Kidney (tissue), 13 donors: ENCODE measurements at regions not wholly inside any gene's neighbourhood (a gene's known extent, or its start where the extent isn't known, plus 50 kb on each side); places are given as distances from the start of the nearest gene placed in this dataset.
"Not testable (repeated sequence)": the region's sequence is repeated elsewhere in the genome, so short reads cannot be mapped to it uniquely, and the experiment has no call there.

ENCODE experiments used
- DNase-seq, 5 donors: peaks; one replicate each; pipeline ENCODE4 v3.0.0-alpha.2; 2013 to 2020
- FAIRE-seq: peaks from 2 replicates; lab custom pipeline; 2012; peaks lifted over from hg19 to GRCh38; lab: Jason Lieb, UNC
- H3K27ac ChIP-seq, 2 donors: one replicate each; pipeline ENCODE4 v1.7.0; 2013; ENCODE audit warnings: low read depth in 2 of 2, low read length in 2 of 2, inconsistent platforms in 1 of 2
- H3K27me3 ChIP-seq: one replicate; pipeline ENCODE4 v1.7.1; 2013; ENCODE audit warnings: low read length, inconsistent platforms; ENCODE audit not compliant: control insufficient read depth, insufficient read depth
- H3K36me3 ChIP-seq, 3 donors: one replicate each; pipeline versions ENCODE4 v1.7.0 to v1.7.1; 2013; ENCODE audit warnings: low read length in 3 of 3, control low read depth in 1 of 3, inconsistent platforms in 1 of 3; ENCODE audit not compliant: insufficient read depth in 3 of 3, control insufficient read depth in 2 of 3
- H3K4me1 ChIP-seq, 3 donors: one replicate each; pipeline versions ENCODE4 v1.7.0 to v1.7.1; 2013; ENCODE audit warnings: low read length in 3 of 3, inconsistent platforms in 1 of 3, low read depth in 1 of 3; ENCODE audit not compliant: control insufficient read depth in 2 of 3, insufficient read depth in 2 of 3
- H3K4me3 ChIP-seq, 3 donors: one replicate each; pipeline versions ENCODE4 v1.7.0 to v1.8.1; 2013; ENCODE audit warnings: low read length in 3 of 3, control low read depth in 1 of 3, inconsistent platforms in 1 of 3
- H3K9ac ChIP-seq, 3 donors: one replicate each; pipeline versions ENCODE4 v1.7.0 to v1.7.1; 2013; ENCODE audit warnings: low read length in 3 of 3, control low read depth in 1 of 3, inconsistent platforms in 1 of 3
- H3K9me3 ChIP-seq, 3 donors: one replicate each; pipeline versions ENCODE4 v1.7.0 to v1.7.1; 2013; ENCODE audit warnings: low read length in 3 of 3, control low read depth in 1 of 3, inconsistent platforms in 1 of 3; ENCODE audit not compliant: control insufficient read depth in 2 of 3, insufficient read depth in 1 of 3
- CTCF ChIP-seq: IDR thresholded peaks from 3 replicates; pipeline ENCODE4 v1.5.1; 2012; ENCODE audit warnings: mild to moderate bottlenecking, moderate library complexity, borderline replicate concordance; ENCODE audit not compliant: insufficient read depth; ENCODE audit errors: extremely low read depth
- intact Hi-C: fragments of 100-400 bp; cut with DNase I; formaldehyde crosslinking; loops from one replicate; pipeline ENCODE4 v1.11.1; 2022
- donor health status: control.
- donor health status: control.
- donor health status: control.
- donor health status: control.
- donor health status: control.
- donor health status: DM: yes; HTN: yes; CAD: no.
- donor health status: Normal renal cell carcinoma (clear cell type).

GRCh38 chr18:60064271-60064670 lies 164.5 kb downstream of the PMAIP1 start:
- FAIRE-seq, result no peak

GRCh38 chr18:60062831-60063230 lies 163.0 kb downstream of the PMAIP1 start:
- H3K9ac ChIP-seq, intact Hi-C loops, H3K36me3 ChIP-seq, H3K4me3 ChIP-seq, H3K4me1 ChIP-seq, H3K27me3 ChIP-seq, DNase-seq, H3K27ac ChIP-seq, H3K9me3 ChIP-seq, FAIRE-seq: not testable (repeated sequence)

More at GRCh38 chr18:60064271-60064670, 164.5 kb downstream of the PMAIP1 start:
- Histone ChIP-seq H3K36me3 (no peaks in the 10 kb centered on the region), H3K4me3 (no peak overlapping the region), H3K27me3 (no peaks in the 10 kb centered on the region), H3K9me3 (no peaks in the 10 kb centered on the region), H3K27ac (no peak overlapping the region), H3K4me1 (no peaks in the 10 kb centered on the region), H3K9ac (no peak overlapping the region)
- TF ChIP-seq CTCF, result no peak
- no peak for DNase-seq
- intact Hi-C loops, result no loop called here

- DNase-seq (no peak), FAIRE-seq (no peak)
- H3K4me1 ChIP-seq, result no peaks in the 10 kb centered on the region
- no peak overlapping the region for H3K27ac ChIP-seq
- no peaks in the 10 kb centered on the region for H3K36me3 ChIP-seq
- H3K27me3 ChIP-seq, result no peaks in the 10 kb centered on the region
- no peak overlapping the region for H3K9ac ChIP-seq
- H3K4me3 ChIP-seq, result no peak overlapping the region
- TF ChIP-seq CTCF, result no peak
- intact Hi-C loops, result no loop called here
- no peaks in the 10 kb centered on the region for H3K9me3 ChIP-seq
These were observed 162.6 kb downstream of the PMAIP1 start for GRCh38 chr18:60062396-60062795.

GRCh38 chr18:60060578-60060977 lies 160.8 kb downstream of the PMAIP1 start:
- no peak overlapping the region for H3K4me3 ChIP-seq
- H3K9ac ChIP-seq, result no peak overlapping the region
- H3K27ac ChIP-seq, result no peak overlapping the region
- H3K4me1 ChIP-seq, result no peaks in the 10 kb centered on the region
- DNase-seq (no peak), FAIRE-seq (no peak)
- no peaks in the 10 kb centered on the region for H3K27me3 ChIP-seq
- no peaks in the 10 kb centered on the region for H3K36me3 ChIP-seq
- TF ChIP-seq CTCF, result no peak
- H3K9me3 ChIP-seq, result no peaks in the 10 kb centered on the region
- intact Hi-C loops, result no loop called here
